ENCODE measurements at regions not wholly inside any gene's neighbourhood (a gene's known extent, or its start where the extent isn't known, plus 50 kb on each side); places are given as distances from the start of the nearest gene placed in this dataset.

GRCh38 chr2:45115181-45115580, 105.9 kb upstream of the SIX2 start:
- WGBS, 2 donors: 29 to 41% methylated on average over 1 of the region's 1 CpG
- no peaks in the 10 kb centered on the region for H3K4me1 ChIP-seq
- no peak for DNase-seq
- TF ChIP-seq CTCF (IDR thresholded peaks at IDR 0.05): no peak
- TF ChIP-seq POLR2A (IDR thresholded peaks at IDR 0.05): no peak
- intact Hi-C loops (cut with DNase I; ENCODE audit: low total_unique reads): no loop called here
- no peaks in the 10 kb centered on the region for H3K9me3 ChIP-seq
- no peaks in the 10 kb centered on the region for H3K27me3 ChIP-seq
- H3K27ac ChIP-seq: no peak overlapping the region
- H3K4me3 ChIP-seq: no peak overlapping the region
- no peaks in the 10 kb centered on the region for H3K36me3 ChIP-seq (ENCODE audit: low read depth, missing control alignments)

DNA sequence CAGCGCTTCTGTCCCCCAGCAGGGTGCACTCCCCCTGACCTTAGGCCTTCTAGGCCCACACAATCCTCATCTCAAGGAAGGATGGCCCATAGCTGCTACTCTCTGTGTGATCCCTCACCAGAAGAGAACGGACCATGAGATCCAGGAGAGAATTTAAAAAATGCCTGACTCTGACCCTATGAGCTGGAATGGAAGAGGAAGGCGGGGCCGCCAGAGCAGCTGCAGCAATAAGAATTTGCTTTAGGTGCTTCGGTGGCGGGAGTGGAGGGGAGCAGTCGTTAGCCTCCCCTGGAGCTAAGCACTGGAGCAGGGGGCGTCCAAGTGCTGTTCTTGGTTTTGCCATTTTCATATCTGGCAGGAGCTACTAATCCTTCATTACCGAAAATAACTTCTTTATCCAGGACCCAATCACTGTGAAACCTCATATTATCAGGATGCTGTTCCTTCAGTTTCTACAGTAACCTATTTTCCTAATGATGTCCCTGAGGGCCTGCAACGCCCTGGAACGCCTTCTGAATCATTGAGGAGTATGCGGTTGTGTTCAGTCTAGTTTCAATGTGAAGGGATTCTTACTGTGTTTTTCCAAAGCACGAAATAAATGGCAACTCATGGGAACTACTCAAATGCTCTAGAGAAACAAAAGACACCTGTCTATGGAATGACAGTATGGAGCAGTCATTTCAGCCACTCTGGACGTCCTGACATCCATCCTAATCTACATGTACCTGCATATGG, 105.1 kb upstream of the SIX2 start:
- no peaks in the 10 kb centered on the region for H3K4me1 ChIP-seq
- H3K4me3 ChIP-seq: no peak overlapping the region
- TF ChIP-seq POLR2A (IDR thresholded peaks at IDR 0.05): no peak
- no peak for TF ChIP-seq CTCF (IDR thresholded peaks at IDR 0.05)
- no peak overlapping the region for H3K27ac ChIP-seq
- H3K36me3 ChIP-seq (ENCODE audit: low read depth, missing control alignments): no peaks in the 10 kb centered on the region
- H3K27me3 ChIP-seq: no peaks in the 10 kb centered on the region
- H3K9me3 ChIP-seq: no peaks in the 10 kb centered on the region
- intact Hi-C loops (cut with DNase I; ENCODE audit: low total_unique reads): no loop called here
- 83 to 84% methylated on average over 14 of the region's 14 CpGs for WGBS, 2 donors
- DNase-seq: no peak

DNA sequence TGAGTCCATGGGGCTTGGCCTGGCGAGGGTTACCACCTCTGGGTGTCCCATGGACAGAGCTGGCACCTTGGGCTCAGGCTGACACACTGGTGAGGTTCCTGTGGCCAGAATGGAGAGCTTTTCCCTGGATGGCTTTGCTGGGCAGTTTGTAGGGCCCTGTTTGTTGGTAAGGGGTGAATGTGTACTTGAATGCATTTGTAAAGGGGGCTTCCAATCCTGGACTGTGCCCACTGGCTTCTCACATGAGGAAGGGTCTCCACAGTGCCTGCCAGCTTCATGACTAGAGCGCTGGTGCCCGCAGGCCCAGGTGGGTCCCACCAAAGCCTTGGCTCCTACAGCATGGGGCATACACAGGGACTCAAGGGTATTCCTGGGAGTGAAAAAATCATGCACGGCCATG, 103.5 kb upstream of the SIX2 start:
- no peak for DNase-seq
- 83 to 91% methylated on average over 4 of the region's 4 CpGs for WGBS, 2 donors
- Histone ChIP-seq H3K36me3 (ENCODE audit: low read depth, missing control alignments) (no peaks in the 10 kb centered on the region), H3K4me3 (no peak overlapping the region), H3K9me3 (no peaks in the 10 kb centered on the region), H3K27ac (no peak overlapping the region), H3K4me1 (no peaks in the 10 kb centered on the region), H3K27me3 (no peaks in the 10 kb centered on the region)
- intact Hi-C loops (cut with DNase I; ENCODE audit: low total_unique reads): no loop called here
- TF ChIP-seq CTCF (IDR thresholded peaks at IDR 0.05): no peak
- TF ChIP-seq POLR2A (IDR thresholded peaks at IDR 0.05): no peak

GRCh38 chr2:45105050-45105582, 95.9 kb upstream of the SIX2 start:
- H3K27ac ChIP-seq: no peak overlapping the region
- WGBS, 2 donors: 77 to 93% methylated on average over 1 of the region's 1 CpG
- no peak for TF ChIP-seq CTCF (IDR thresholded peaks at IDR 0.05)
- TF ChIP-seq POLR2A (IDR thresholded peaks at IDR 0.05): no peak
- DNase-seq: no peak
- H3K9me3 ChIP-seq: no peaks in the 10 kb centered on the region
- no peaks in the 10 kb centered on the region for H3K36me3 ChIP-seq (ENCODE audit: low read depth, missing control alignments)
- H3K27me3 ChIP-seq: no peaks in the 10 kb centered on the region
- no peaks in the 10 kb centered on the region for H3K4me1 ChIP-seq
- intact Hi-C loops (cut with DNase I; ENCODE audit: low total_unique reads): no loop called here
- H3K4me3 ChIP-seq: no peak overlapping the region

- DNase-seq: no peak
- Histone ChIP-seq H3K4me1 (no peaks in the 10 kb centered on the region), H3K27me3 (no peaks in the 10 kb centered on the region), H3K36me3 (ENCODE audit: low read depth, missing control alignments) (no peaks in the 10 kb centered on the region), H3K27ac (no peak overlapping the region), H3K4me3 (no peak overlapping the region), H3K9me3 (no peaks in the 10 kb centered on the region)
- WGBS, 2 donors: 81 to 84% methylated on average over 3 of the region's 3 CpGs
- TF ChIP-seq POLR2A (IDR thresholded peaks at IDR 0.05) (no peak), CTCF (IDR thresholded peaks at IDR 0.05) (no peak)
- intact Hi-C loops (cut with DNase I; ENCODE audit: low total_unique reads): no loop called here
Observed at GRCh38 chr2:45104429-45104828, 95.2 kb upstream of the SIX2 start.

All from testis (tissue), 2 donors.